GM19468 (cell line): ENCODE measurements at regions not wholly inside any gene's neighbourhood (a gene's known extent, or its start where the extent isn't known, plus 50 kb on each side); places are given as distances from the start of the nearest gene placed in this dataset.
"Not testable (repeated sequence)": the region's sequence is repeated elsewhere in the genome, so short reads cannot be mapped to it uniquely, and the experiment has no call there.

Experiments
- ATAC-seq: cut with Tn5 transposase; IDR thresholded peaks from one replicate; pipeline ENCODE4 v1.9.1; 2021; ENCODE audit warnings: mild to moderate bottlenecking, moderate library complexity, moderate number of reproducible peaks; ENCODE audit not compliant: unreplicated experiment; ENCODE audit errors: extremely low read depth

DNA sequence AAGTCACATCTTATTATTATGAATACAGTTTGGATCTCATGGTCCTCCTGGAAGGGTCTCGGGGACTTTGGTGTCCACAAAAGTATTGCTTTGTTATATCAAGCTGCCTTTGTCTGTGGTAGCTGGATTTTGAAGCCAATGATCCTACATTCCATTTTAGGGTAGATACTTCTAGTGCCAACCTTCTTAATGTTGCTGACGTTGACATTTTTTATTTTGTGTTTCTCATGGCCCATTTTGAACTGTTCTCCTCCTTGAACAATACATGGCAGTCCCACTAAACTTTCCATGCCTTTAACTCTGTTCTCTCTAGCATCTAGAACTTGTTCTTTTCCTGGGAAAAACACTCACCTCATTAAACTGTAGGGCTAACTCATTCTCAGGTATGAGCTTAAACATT, 425.8 kb downstream of the KCTD16 start:
- no peak for ATAC-seq

DNA sequence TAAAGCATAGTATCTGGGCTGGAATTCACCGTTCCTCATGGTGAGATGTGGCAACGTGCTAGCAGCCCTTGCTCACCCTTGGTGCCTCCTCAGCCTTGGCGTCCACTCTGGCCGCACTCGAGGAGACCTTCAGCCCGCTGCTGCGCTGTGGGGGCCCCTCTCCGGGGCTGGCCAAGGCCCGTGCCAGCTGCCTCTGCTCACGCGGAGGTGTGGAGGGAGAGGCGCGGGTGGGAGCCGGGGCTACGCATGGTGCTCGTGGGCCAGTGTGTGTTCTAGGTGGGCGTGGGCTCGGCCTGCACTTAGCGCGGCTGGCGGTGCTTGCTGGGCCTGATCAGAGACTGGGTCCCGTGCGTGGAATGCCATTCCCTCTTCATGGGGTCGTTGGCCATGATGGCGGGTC, 424.2 kb downstream of the KCTD16 start:
- no peak for ATAC-seq

DNA sequence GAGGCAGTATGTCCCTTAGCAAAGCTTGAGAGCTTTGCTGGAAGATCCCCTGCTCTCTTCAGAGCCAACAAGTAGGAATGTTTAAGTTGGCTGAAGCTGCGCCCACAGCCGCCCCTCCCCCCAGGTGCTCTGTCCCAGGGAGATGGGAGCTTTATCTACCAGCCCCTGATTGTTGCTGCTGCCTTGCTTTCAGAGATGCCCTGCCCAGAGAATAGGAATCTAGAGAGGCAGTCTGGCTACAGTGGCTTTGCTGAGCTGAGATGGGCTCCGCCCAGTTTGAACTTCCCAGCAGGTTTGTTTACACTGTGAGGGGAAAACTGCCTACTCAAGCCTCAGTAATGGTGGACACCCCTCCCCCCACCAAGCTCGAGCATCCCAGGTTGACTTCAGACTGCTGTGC, 423.6 kb downstream of the KCTD16 start:
- ATAC-seq, result not testable (repeated sequence)

DNA sequence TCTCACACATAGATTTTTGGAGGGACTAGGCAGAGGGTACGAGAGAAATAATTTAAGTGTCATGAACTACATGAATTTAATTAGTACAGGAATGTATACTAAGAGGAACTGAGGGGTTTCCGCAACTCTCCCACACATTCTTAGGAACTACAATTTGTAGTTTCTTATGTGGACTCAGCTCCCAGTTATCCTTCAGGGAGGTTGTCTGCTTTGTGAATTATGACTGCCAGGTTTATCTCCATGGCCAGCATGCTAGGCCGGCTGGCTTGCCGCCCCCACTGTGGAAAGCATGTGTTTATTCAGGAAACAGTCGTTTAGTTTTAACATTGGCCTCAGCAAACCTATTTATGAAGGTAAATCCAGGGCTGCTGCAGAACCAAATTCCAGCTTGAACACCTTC, 415.0 kb downstream of the KCTD16 start:
- no peak for ATAC-seq

DNA sequence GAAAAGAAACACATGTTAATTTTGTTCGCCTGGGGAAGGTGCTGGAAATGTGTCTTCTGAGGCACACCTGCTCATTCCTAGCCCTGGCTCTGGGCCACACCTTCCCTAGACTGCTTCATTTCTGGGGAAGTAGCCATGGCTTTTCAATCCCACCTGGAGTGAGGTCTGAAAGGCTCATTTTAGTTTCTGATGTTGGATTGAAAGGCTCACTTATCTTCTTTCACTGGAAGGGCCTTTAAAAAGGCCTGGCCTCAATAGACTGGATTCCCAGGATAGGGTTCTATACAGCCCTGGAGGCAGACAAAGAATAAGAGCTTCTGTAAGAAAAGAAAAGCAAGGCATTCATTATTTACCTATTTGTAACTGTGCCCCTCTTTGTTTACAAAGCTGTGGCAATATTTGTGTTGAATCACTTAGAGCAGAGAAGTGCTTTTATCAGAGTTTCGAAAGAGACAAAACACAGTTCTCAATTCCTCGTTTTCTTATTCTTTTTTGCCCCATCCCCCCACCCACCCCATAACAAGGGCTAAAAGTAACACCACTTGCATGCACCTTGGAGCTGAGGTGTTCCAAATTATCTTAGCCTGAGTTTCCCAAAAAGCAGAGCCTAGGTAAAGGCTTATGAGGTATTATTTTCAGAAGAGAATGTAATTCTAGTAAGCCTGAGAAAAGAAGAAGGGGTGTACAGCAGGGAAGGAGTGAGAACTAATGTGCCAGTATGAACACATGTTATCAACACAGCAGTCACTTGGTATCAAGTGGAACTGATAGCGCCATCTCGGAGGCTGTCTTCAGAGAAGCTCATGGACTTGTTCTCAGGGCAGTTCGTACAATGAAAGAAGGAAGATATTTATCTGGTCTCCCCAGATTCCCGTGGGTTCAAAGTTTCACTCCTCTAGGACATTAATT, 413.1 kb downstream of the KCTD16 start:
- no peak for ATAC-seq

DNA sequence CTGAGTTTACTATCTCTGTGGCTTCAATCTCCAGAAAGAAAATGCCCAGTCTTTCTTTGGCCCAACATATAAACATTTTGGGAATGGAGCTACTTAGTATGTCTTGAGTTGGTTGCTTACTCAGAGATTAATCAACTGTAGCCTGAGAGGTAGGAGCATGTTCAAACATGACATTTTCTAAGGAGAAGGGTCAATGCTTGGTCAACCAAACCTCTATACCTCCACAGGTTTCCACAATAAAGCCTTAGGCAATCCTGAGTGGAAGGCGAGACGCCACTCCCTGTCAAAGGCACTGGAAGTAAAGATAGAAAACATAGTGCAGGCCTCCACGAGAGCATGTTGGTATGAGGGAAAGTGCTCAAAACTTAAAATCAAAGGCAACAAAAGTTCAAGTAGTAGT, 411.4 kb downstream of the KCTD16 start:
- ATAC-seq, result no peak

DNA sequence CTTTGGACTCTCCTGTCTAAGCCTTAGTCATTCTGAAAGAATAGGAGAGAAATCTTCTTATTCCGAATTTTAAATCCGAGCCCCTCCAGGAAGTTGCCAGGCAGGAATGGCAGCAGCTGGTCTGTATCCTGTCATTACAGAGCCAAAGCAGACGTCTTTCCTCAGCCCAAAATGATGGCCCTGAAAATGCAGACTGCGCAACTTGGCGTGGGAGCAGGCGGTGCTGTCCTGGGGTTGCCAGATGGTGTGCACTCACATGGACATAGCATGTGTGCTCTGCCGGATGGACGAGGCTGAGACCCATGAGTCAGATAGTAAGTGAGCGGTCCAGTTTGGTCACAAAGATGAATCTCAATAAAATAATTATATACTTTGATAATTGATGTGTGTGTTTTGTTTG, 410.4 kb downstream of the KCTD16 start:
- ATAC-seq, result no peak

DNA sequence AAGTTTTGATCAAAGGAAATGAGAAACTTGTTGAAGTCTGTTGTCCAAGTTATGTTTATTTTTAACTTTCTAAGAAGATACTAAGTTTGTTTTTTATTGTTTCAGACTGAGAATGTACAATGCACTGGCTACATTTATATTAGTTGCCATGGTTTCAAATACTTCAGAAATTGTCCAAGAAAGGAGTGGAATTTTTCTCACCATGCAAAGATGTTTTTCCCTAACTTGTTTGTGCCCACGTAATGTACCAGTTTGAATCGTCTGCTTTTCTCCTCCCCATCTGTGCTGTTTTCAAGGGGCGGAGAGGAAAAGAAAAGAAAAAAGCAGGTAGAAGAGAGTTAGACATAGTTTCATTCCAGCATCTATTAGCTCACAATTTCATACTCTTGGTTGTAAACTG, 407.0 kb downstream of the KCTD16 start:
- ATAC-seq, result no peak

DNA sequence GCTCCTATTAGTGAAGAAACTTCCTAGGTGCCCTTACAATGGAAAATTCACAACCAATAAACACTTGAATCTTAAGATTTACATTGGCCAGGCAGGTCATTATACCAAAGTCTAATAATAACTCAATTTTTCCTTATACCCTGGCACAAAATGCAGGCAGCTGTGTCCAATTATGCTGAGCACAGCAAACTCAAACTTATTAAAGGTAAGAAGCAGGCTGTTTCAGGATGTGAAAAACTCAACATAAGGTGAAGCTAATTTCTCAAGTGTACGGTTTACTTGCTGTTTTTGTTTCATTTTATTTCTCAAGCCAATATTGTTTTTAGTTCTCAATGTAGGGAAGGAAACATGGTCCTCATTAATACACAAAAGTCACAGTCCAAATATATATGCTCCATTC, 405.1 kb downstream of the KCTD16 start:
- ATAC-seq, result no peak

DNA sequence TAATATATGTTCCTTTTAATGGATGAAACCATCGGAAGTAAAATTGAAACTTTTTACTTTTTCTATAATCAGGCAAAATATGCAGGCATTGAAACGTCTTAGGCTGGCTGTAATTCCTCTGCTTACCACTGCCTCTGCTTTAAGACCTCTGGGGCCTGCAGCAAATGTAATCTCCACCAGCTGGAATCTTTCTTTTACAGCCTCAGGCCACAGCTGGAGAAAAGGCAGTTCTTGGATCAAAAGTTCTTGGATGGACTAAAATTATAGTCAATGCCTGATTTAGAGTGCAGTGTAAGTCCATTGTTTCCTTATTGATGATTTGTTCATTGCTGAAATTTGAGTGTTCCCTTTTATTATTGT, 396.7 kb downstream of the KCTD16 start:
- no peak for ATAC-seq

DNA sequence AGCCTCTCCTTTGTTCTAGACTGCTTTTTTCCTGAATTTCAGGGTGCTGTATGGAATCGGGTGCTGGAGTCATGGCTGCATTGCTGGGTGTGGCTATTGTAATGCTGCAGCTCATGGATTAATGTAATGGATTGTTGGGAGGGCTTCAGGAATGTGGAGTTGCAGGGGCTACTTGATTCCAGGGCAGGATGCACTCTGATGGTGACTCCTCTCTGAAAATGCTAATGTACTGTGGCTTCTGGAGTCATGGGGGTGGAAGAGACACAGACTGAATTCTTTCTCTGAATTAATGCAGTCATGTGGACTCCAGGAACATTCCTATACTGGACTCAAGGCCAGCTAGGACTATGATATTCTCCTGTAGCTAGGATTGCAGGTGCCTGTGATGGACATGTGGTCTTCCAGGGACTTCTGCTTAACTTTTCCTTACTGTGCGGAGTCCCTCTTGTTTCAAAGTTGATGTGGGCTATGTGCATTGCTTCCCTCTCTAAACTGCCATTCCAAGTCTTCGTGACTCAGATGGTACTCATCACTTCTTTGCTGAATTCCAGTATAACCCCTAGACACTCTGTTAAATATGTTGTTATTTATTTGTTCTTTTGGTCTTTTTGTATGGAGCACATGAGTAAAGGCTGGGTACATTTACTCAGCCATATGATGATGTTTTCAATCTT, 396.2 kb downstream of the KCTD16 start:
- no peak for ATAC-seq

DNA sequence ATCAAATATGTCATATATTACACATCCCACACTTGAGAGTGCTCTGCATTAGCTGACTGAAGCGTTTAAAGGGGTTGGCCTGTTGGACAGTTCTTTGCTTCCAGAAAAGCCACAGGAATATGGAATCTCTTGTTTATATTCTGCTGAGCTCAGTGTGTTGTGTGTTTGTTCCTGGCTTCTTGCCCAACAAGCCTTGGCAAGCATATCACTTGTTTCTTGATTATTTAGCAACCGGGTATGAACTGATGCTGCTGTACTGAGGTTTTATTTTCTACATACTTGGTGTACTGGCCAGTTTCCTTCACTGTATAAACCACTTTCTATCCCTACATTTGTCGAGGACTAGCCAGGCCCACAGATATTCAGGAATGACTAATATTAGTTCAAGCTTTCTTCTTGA, 378.9 kb downstream of the KCTD16 start:
- ATAC-seq, result no peak

DNA sequence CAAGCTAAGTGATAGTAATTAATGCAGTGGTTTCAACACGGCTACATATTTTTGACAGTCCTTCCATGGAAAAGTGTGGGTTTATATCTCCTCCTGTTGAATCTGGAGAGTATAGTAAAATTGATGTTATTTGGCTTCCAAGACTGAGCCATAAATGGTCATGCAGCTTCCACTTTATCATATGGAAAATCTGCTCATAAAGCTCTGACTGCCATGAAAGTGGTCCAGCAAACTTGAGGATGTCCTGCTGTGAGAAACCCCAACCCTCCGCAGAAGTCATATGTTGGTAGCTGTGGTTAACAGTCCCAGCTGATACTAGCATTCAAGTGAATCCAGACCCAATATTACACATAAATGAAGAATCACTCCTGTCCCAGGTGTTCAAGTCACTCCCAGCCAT, 378.3 kb downstream of the KCTD16 start:
- ATAC-seq, result no peak

DNA sequence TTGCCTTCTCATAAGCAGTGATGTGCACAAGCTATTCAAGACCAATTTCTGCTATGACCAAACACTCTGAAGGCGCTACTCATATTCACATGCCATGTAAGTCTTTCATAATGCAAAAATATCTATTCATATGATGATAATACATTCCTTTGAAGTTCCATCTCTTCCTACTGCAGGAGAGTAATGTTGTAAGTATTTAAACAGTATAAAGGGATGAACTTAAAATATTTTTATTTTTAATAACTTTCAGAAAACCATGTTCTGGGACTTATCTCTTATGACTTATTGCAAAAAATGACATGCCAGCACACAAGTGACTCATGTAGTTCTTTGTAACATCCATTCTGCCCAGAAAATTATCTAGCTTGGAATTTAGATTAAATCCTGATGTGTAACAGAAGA, 376.4 kb downstream of the KCTD16 start:
- ATAC-seq, result no peak

DNA sequence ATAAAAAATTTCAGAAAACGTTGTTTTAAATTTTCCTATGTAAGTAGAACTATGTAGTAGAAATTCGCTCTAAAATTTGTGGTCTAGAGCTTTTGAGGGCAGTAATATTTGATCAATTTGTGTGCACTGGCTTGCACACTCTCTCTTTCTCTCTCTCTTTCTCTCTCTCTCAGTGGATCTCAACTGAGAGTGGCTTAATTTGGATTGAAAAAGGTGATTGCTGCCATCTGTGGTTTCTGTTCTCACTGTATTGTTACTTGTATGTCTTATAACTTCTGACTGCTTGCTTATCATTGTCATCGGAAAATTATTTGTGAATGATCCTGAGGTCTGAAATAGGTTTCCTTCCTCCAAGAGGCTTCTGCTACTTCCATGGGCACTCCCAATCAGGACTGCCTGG, 368.2 kb downstream of the KCTD16 start:
- no peak for ATAC-seq
